ENCODE measurements at regions not wholly inside any gene's neighbourhood (a gene's known extent, or its start where the extent isn't known, plus 50 kb on each side); places are given as distances from the start of the nearest gene placed in this dataset.

DNA sequence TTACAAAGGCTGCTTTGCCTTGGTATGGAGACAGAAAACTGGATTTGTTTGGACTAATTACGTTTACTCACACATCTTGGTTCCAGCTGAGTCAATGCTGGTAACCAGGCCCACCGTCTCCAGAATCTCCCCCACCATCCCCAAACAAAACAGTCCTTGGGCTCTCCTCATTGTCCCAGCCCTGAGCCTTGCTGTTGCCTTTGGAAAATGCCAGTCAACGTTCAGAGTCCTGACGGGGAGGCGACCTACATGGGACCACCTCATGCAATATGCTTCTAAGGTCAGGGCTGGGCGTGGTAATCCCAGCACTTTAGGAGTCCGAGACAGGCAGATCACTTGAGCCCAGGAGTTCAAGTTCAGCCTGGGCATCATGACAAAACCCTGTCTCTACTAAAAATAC lies 85.2 kb upstream of the IQSEC1 start:
- CTCF ChIA-PET: no interaction called here
- no peak for DNase-seq
- H3K27me3 Mint-ChIP-seq: no peaks in the 10 kb centered on the region
- H3K4me3 Mint-ChIP-seq: no peak overlapping the region
- no peak for ATAC-seq (ENCODE audit: poor library complexity)
- H3K4me3 ChIP-seq (ENCODE audit: low read length): no peak overlapping the region
- no peaks in the 10 kb centered on the region for H3K27me3 ChIP-seq (ENCODE audit: control insufficient read depth in 1 of 2, insufficient read depth in 2 of 2, low read length in 2 of 2)
- H3K9me3 Mint-ChIP-seq: peaks cover 5% of the 10 kb centered on the region
- peaks cover 8 to 9% of the 10 kb centered on the region in 2 experiments for H3K9me3 ChIP-seq (ENCODE audit: control insufficient read depth in 1 of 2, insufficient read depth in 1 of 2, low read length in 2 of 2)
- no peak overlapping the region for H3K27ac Mint-ChIP-seq
- no peaks in the 10 kb centered on the region for H3K36me3 Mint-ChIP-seq (ENCODE audit: low read depth)
- no peaks in the 10 kb centered on the region for H3K4me1 Mint-ChIP-seq (ENCODE audit: low read depth)
- TF ChIP-seq, protein P1, sequence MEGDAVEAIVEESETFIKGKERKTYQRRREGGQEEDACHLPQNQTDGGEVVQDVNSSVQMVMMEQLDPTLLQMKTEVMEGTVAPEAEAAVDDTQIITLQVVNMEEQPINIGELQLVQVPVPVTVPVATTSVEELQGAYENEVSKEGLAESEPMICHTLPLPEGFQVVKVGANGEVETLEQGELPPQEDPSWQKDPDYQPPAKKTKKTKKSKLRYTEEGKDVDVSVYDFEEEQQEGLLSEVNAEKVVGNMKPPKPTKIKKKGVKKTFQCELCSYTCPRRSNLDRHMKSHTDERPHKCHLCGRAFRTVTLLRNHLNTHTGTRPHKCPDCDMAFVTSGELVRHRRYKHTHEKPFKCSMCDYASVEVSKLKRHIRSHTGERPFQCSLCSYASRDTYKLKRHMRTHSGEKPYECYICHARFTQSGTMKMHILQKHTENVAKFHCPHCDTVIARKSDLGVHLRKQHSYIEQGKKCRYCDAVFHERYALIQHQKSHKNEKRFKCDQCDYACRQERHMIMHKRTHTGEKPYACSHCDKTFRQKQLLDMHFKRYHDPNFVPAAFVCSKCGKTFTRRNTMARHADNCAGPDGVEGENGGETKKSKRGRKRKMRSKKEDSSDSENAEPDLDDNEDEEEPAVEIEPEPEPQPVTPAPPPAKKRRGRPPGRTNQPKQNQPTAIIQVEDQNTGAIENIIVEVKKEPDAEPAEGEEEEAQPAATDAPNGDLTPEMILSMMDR (IDR thresholded peaks at IDR 0.05): no peak
- POLR2A ChIA-PET: no interaction called here
- H3K4me1 ChIP-seq (ENCODE audit: insufficient read depth, low read length): no peaks in the 10 kb centered on the region
- no peaks in the 10 kb centered on the region for H3K36me3 ChIP-seq (ENCODE audit: insufficient read depth, low read length)
- no peak overlapping the region for H3K27ac ChIP-seq (ENCODE audit: low read depth in 1 of 2, low read length in 2 of 2)
- intact Hi-C loops (cut with DNase I, micrococcal nuclease): no loop called here

DNA sequence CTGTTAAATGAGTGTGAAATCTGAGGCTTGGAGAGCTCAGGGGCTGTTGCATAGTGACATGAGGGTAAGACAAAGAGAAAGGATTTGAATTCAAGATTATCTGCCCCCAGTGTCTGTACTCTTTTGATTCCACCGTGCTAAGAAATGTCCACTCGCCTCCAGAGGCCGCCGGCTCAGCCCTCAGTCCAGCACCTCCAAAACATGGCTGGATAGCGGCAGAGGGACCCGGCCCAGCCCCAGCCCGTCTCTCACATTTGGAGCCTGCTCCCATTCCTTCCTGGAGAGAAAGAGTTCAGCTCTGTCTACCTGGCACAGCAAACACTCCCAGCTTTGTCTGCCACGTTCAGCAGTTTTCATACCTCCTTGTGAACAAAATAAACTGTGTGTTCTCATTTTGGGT lies 84.8 kb upstream of the IQSEC1 start:
- no peak overlapping the region for H3K4me3 Mint-ChIP-seq
- H3K9me3 Mint-ChIP-seq: peaks cover 5% of the 10 kb centered on the region
- no peak overlapping the region for H3K27ac Mint-ChIP-seq

DNA sequence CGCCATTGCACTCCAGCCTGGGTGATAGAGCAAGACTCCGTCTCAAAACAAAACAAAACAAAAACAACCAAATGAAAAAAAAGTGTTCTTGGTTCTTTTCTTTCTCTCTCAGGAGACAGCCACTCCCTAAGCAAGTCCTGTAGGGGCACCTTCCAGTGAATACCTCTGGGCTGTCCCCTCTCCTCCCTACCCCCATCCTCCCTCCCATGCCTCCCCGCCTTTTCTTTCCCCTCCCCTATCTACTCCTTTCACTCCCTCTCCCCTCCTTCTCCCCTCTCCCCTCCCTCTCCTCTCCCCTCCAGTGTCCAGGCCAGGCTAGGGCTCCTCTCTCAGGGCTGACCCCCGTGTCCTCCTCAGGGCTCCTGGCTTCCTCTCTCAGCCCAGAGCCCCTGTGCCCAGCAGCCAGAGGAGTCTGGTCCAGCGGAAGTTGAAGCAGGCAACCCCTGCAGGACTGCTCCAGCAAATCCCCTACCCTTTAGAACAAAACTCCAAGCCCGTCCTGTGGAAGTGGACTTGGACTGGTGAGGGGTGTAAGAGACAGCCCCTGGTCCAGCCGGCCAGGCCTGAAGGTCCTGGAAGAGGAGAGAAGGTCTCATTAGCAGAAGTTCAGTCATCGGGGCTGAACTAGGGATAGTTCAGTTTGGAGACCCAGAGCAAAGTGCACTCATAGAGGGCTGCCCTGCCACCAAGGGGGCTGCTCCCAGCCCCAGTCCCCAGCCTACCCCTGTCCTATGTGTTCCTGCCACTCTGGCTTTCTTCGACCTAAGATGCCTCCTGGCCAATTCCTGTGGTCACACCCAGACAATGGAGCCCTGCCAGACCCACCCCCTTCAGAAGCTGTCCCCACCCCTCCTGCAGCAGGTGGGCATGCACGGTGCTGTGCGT lies 79.8 kb upstream of the IQSEC1 start:
- H3K4me3 Mint-ChIP-seq: no peak overlapping the region
- H3K27me3 Mint-ChIP-seq: no peaks in the 10 kb centered on the region
- Histone ChIP-seq H3K9me3 (ENCODE audit: control insufficient read depth in 1 of 2, insufficient read depth in 1 of 2, low read length in 2 of 2) (peaks cover 9 to 18% of the 10 kb centered on the region in 2 experiments), H3K27me3 (ENCODE audit: control insufficient read depth in 1 of 2, insufficient read depth in 2 of 2, low read length in 2 of 2) (no peaks in the 10 kb centered on the region), H3K36me3 (ENCODE audit: insufficient read depth, low read length) (no peaks in the 10 kb centered on the region), H3K4me1 (ENCODE audit: insufficient read depth, low read length) (peaks cover 14% of the 10 kb centered on the region), H3K4me3 (ENCODE audit: low read length) (no peak overlapping the region), H3K27ac (ENCODE audit: low read depth in 1 of 2, low read length in 2 of 2) (no peak overlapping the region)
- TF ChIP-seq, protein P1 (IDR thresholded peaks at IDR 0.05): no peak
- CTCF ChIA-PET: no interaction called here
- intact Hi-C loops (cut with DNase I, micrococcal nuclease): no loop called here
- POLR2A ChIA-PET: no interaction called here
- peaks cover 5% of the 10 kb centered on the region for H3K9me3 Mint-ChIP-seq
- DNase-seq: no peak
- H3K27ac Mint-ChIP-seq: no peak overlapping the region
- no peak for ATAC-seq (ENCODE audit: poor library complexity)
- no peaks in the 10 kb centered on the region for H3K36me3 Mint-ChIP-seq (ENCODE audit: low read depth)
- peaks cover 7% of the 10 kb centered on the region for H3K4me1 Mint-ChIP-seq (ENCODE audit: low read depth)

More for the DNA sequence above, 84.8 kb upstream of the IQSEC1 start:
- peaks cover 9 to 12% of the 10 kb centered on the region in 2 experiments for H3K9me3 ChIP-seq (ENCODE audit: control insufficient read depth in 1 of 2, insufficient read depth in 1 of 2, low read length in 2 of 2)
- DNase-seq (no peak), ATAC-seq (ENCODE audit: poor library complexity) (no peak)
- ChIA-PET CTCF (no interaction called here), POLR2A (no interaction called here)
- no peak overlapping the region for H3K27ac ChIP-seq (ENCODE audit: low read depth in 1 of 2, low read length in 2 of 2)
- no peaks in the 10 kb centered on the region for H3K4me1 ChIP-seq (ENCODE audit: insufficient read depth, low read length)
- no peaks in the 10 kb centered on the region for H3K36me3 ChIP-seq (ENCODE audit: insufficient read depth, low read length)
- H3K4me3 ChIP-seq (ENCODE audit: low read length): no peak overlapping the region
- intact Hi-C loops (cut with DNase I, micrococcal nuclease): no loop called here
- no peaks in the 10 kb centered on the region for H3K27me3 ChIP-seq (ENCODE audit: control insufficient read depth in 1 of 2, insufficient read depth in 2 of 2, low read length in 2 of 2)
- TF ChIP-seq, protein P1 (IDR thresholded peaks at IDR 0.05): no peak
- Mint-ChIP-seq H3K4me1 (ENCODE audit: low read depth) (no peaks in the 10 kb centered on the region), H3K36me3 (ENCODE audit: low read depth) (no peaks in the 10 kb centered on the region), H3K27me3 (no peaks in the 10 kb centered on the region)
